CD4-positive, alpha-beta T cell treated with Interleukin-12 subunit alpha and Interleukin-12 subunit beta, for 1 hour (primary cell): ENCODE measurements at regions not wholly inside any gene's neighbourhood (a gene's known extent, or its start where the extent isn't known, plus 50 kb on each side); places are given as distances from the start of the nearest gene placed in this dataset.

Source experiments
- DNase-seq: peaks from one replicate; pipeline ENCODE4 v3.0.0-alpha.2; 2020

DNA sequence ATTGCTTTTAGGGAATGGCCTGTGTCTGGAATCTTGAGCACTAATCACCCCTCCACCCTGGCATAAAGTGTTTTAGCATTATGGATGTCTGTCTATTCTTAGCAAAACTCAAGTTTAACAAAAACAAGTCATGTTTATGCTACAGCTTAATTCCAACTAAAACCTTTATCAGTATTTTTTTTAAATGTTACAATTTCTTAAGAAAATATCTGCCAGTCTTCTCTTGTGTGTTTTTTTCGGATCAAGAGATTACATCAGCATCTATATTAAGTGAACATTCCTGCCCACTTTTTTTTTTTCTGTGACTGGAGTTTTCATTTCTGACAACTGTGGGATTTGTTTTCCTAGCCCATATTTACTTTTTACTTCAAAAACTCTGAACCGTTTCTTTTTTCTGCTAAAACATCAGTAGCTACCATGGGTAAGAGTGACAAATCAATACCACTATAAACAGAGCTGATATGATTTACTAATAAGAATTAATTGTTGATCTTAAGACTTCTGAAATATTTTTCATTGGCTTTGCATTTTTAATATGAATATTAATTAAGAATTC is 94.3 kb downstream of the EDN1 start:
- DNase-seq = no peak

DNA sequence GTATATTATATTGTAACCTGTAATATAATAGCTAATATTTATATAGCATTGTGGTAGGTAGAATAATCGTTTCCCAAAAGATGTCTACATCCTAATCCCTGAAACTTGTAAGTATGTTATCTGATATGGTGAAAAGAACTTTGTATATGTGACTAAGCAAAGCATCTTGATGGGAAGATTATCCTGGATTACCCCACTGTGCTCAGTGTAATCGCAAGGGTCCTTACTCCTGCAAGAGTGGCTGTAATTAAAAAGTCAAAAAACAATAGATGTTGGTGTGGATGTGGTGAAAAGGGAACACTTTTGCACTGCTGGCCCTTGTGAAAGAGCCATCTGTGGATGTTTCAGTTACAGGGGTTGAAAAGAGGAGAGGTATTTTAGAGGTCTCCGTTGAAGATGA is 95.2 kb downstream of the EDN1 start:
- DNase-seq = no peak

DNA sequence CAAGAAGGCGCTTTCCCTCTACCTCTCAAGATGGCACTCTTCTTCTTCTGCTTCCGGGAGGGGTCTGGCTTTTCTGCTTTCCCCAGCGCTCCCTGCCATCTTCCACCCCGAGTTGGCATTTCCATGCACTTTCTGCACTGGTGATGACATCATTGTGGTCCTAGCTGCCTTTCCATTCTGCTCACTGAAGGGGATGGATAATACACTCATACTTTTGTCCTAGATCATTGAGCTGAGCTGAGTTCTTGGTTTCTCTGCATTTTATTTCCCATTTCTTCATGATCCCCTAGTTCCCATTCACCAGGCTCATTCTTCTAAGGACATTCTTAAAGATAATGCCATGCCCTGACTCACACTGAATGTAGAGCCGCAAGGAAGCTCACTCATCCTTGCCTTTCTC is 96.7 kb downstream of the EDN1 start:
- DNase-seq = no peak

DNA sequence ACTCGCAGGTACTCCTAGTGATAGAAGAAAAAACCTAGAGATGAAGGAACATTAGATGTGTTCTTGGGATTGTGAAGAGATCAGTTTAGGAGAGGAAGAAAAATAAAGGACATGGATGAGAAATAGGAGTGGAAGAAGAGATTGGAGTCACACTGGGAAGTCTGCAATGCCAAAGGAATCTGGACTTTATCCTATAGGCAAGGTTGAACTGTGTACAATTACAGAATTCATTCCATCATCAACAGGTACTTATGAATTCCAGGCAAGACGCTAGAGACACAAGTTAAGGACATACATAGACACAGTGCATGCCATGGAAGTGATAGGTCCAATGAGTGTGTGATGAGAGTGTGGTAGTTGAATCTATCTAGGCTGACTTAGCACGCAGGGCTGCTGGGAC is 101.3 kb downstream of the EDN1 start:
- no peak for DNase-seq

DNA sequence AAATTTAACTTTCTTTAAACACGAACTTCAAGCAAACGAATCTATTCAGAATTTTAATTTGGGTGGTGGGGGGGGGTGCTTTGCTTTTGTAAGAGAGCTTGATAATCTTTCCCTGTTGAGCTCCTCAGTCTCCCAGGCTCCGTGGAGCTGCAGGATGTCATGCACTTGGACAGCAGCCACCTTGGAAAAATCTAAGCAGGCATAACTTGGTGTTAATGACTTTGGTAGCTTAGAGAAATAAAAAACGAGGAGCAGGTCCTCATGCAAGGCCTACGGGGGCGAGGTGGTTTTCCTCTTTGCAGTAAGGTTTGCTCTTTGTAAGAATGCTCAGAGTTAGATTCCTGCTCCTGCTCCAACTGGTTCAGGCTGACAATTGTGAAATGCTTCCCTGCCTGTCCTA is 102.3 kb downstream of the EDN1 start:
- DNase-seq = no peak

DNA sequence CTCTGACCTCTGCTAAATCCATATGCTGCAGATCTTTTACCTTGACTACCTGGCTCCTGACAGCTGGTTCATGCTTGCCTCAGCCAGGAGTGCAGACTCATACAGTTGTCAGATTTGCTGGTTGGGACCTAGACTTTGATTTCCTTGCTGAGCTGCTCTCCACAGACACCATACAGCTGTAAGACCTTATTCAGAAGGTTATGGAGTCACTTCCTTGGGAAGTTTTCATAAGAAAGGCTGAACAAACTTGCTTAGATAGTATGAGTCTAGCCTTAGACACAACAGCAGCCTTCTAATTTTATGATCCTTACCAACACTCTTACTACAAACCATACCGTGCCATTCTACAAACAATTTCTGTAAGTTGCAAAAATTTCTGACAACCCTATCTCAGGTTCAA is 102.9 kb downstream of the EDN1 start:
- DNase-seq = no peak

DNA sequence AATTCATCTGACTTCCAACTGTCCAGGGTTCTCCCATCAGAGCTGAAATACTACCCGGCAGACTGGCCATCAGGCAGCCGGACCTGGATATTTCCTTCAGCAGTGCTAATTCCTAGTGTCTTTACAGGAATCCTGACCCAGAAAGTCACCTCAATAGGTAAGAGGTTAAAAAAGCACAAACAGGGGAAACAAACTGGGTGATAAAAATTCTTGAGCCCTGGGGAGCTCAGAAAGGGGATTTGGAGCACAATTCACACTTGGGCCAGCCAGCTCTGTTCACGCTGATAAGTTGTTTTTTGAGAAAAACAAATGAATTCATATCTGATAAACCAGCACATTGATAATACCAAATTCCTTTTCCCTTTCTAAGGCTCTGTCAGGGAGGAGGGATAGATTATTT is 104.0 kb downstream of the EDN1 start:
- DNase-seq = no peak

DNA sequence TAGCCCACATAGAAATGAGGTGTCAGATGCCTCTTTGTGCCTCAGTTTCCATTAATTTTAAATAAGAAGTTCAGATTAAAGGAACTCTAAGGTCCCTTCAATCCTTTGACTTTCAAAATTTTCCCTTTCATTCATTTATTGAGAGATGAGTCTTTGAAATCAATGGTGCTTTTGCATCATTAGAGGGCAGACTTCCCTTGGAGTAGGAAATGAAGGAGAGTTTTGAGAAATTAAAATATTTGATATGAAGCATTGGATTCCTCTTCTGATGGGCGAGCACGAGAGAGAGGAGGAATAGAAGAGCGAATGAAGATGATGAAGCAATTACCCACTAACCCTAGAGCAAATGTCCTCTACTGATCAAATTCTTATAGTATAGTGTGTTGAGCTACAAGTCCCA is 105.7 kb downstream of the EDN1 start:
- no peak for DNase-seq

DNA sequence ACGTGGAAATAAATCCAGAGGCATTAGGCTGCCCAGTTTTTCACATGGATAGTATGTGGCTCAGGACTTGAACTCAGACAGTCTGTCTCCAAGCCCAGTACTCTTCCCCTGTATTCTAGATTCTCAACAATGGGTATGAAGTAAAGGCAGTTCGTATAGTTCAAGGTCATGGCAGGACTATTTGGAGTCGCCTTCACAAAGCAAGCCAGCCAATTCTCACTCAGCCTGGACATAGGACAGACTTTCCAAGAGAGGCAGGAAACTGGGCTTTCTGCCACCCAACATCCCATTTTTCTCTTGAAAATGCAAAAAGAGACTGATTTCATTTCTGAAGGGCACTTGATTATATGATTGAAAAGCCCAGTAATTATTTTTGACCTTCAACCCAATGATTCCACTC is 111.0 kb downstream of the EDN1 start:
- DNase-seq = no peak

DNA sequence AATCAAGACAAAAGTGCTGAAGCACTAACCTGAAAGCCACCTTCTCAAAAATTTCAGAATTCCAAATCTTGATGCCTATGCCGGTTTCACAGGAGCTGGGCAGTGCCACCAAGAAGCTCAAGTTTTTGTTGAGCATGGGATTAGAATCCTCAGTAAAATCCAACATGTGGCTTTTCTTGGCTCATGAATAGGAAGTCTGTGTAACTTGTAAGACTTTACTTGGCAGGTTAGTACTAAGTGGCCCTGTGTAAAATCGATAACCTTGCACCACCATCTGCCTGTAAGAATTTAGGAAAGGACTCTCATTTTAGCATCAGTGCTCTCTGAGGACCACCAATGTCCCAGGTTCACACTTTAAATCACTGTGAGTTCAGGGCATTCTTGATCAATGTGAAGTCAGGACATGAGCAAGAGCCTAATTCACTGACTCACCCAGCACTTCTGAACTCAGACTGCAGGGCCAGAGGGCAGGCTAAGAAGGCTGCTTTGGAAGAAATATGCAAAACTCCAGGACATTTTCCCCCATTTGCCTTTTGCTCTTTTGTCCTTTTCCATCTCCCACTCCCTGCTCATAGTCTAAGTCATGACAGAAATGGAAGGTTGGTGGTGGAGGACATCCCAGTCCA is 113.2 kb downstream of the EDN1 start:
- DNase-seq = no peak

DNA sequence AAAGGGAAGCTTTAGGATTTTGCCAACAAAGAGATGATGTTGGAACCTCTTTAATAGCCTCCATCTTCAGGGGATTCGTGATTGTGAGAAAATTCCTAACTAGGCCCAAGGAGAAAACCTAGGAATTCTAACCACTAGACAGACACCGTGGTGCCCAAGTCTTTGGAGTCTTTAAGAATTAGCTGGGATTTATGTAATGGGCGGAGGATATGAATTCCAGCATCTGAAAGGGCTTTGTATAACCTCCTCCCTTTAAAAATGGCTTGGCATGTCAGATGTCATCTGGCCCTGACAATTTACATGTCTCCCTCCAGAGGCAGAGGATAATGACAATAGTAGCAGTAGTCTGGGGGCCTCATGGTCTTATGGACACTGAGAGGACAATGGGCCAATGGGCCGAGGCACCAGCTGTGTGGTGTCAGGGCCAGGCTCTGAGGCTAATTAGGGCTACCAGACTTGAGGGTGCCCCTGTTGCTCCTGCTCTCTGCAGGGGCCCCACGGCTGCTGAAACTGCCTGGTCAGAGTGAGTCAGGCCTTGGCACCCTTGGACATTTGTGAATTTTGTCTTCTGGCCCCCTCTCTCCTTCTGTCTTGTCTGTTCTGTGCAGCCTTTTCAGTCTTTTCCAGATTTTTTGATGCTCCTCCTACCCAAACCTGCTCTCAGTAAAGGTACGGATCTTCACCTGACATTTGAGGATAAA is 113.9 kb downstream of the EDN1 start:
- no peak for DNase-seq

DNA sequence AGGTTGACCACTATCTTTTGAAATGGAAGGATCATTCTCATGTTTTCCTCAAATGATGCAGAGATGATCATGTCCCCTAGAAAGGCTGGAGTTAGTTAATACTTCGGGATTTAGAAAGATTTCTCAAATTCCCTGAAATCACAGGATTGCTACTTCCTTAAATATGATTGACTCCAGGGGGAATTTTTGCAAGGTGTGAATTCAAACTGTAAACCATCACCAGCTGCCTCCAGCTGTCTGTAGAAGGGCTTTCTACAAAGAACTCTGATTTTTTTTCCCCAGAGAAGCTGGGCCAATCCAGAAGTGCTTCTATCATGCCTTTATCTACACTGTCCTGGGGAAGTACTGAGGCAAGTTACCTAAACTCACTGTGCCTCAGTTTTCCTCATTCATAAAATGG is 114.5 kb downstream of the EDN1 start:
- no peak for DNase-seq

DNA sequence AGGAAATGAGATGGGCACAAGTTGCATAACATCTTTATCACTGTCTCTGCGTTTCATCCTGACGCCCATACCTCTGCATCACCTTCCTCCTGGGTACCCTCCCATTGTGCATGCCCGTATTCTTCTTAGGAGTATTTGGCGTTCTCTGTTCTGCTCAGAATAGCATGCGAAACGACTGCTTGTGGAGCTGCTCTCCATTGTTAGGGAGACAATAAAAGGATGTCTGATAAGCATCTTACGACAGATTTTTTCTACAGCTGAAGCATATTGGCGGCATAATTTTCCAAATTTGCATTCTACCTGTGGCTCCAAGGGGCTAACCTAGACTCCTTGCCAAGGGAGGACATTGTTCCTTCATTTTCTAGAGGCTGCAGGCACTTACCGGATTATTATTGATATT is 118.6 kb downstream of the EDN1 start:
- no peak for DNase-seq

DNA sequence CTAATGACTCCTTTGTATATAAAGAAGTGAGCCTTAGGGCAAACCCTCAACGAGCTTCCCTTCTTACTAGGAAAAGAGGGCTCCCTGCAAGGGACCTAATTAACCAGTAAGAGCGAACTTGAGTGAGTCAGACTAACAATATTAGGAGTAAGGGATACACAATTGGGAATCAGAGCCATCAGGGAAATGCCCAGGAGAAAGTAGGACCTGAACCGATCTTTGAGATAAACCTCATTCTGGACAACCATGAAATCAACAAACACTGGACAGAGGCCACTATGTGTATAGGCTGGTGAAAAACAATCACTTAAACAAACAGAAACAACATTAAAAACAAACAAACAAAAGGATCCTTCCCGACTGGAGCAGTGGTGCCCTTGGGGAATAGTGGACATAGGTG is 120.8 kb downstream of the EDN1 start:
- DNase-seq = no peak

DNA sequence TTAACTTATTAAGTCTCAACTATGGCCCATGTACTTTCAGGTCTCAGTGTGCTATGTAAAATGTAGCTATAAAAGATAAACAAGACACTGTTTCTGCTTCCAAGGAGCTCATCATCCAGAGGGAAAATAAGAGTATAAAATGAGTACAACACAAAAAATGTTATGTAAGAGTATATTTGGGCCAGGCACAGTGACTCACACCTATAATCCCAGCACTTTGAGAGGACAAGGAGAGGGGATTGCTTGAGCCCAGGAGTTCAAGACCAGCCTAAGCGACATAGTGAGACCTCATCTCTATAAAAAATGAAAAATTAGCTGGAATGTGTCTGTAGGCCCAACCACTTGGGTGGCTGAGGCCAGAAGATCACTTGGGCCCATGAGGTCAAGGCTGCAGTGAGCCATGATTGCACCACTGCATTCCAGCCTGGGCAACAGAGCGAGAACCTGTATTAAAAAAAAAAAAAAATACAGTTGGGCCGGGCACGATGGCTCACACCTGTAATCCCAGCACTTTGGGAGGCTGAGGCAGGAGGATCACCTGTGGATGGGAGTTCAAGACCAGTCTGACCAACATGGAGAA is 124.0 kb downstream of the EDN1 start:
- no peak for DNase-seq

DNA sequence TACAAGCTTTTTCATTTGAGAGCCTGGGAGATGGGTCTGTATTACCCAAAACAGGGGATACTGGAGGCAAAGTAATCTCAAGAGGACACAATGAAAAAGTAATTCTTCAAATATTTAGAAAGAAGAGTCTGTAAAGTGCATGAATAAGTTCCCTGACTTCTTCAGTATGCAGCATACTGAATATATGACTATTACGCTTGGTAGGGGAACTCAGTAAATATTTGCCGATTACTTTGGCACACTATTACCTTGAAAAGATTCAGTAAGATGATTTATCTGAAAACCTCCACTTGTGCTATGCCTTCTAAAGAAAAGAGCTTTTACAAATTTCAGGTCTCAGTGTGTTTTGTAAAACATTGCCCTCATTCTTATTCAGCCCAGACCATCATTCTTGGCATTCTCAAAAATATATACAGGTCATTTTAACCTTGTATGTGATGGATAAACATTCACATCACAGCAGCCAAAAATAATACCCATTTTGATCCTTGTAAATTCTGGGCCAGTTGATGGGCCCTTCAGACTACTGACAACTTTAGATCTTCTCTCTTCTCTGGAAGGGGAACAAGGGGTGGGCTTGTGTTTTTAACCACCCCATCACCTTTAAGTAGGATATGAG is 125.9 kb downstream of the EDN1 start:
- no peak for DNase-seq

DNA sequence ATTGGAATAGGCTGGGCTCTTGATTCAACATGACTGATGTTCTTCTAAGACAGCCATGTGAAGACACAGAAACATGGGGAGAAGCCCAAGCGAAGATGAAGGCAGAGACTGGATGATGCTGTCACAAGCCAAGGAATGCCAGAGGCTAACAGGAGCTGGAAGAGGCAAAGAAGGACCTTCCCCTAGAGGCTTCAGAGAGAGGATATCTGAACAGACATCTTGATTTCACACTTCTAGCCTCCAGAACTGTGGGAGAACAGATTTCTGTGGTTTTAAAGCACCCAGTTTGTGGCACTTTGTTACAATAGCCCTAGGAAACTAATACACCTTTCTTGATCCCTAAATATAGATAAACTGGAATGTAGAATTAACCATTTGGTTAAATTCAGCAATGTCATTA is 127.0 kb downstream of the EDN1 start:
- DNase-seq = no peak

DNA sequence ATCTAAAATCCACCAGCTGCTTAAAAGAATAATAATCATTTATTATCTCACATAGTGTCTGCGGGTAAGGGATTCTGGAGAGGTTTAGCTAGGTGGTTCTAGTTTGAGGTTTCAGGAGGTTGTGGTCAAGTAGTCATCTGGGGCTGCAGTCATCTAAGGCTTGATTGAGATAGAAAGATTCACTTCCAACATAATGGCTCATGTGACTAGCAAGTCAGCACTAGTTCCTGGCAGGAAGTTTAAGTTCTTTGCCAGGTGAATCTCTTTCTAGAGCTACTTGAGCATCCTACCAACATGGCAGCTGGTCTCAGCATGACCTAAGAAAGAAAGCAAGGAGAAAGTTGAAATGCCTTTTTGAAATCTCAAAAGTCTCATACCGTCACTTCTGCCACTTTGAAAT is 128.8 kb downstream of the EDN1 start:
- DNase-seq = no peak

DNA sequence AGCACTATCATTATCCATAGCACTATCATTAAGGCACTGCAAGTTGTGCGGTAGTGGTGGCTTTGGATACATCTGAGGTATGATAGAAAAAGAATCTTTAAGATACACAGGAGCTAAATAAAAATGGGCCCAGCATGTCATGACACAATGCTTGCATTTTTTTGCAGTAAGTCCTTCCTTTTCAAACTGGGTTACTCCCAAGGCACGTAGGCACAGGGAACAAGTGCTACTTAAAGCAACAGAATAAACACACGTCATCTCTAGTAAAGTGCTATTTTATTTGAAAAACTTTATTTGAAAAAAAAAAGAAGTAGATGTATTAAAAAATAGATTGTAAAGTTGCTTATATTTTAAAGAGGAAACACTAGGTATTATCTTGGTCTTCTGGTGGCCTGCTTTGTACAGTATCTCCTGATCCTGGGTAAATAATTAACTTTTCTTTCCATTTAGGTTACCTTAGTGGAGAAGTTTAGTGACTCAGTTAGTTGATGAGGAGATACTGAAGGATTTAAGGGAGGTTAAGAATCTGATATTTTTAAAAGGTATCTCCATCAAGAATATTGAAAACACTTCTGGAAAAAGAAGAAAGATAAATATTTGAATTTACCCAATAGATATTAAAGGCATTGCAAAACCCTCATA is 129.6 kb downstream of the EDN1 start:
- DNase-seq = no peak

DNA sequence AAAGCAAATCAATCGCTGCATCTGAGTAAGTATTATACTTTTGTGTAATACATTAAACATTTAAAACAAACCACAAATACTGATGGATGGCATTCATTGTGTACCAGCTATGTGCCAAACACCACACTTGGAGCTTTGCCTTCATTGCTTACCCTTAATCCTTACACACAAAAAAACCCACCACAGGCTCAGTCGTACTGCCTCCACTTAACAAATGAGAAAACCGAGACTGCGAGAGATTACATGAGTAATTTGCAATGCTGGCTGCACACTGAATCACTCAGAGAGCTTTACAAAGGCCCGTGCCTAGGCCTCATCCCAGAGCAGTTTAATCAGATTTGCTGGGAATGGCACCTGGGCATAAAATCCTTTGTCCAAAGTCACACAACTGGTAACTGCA is 130.5 kb downstream of the EDN1 start:
- no peak for DNase-seq

DNA sequence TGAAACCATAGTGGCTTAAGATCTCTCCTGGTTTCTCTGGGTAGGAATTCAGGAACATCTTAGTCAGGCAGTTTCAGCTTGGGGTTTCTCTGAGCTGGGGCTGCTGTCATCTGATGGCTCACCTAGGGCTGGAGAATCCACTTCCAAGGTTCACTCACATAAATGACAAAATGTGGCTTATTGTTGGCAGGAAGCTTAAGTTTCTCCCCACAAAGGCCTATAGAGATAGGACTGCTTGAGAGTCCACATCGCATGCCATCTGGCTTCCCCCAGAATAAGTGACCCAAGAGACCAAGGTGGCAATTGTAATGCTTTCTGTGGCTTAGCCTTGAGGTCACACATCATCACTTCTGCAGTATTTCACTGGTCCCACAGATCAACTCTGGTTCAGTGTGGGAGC is 131.4 kb downstream of the EDN1 start:
- no peak for DNase-seq

DNA sequence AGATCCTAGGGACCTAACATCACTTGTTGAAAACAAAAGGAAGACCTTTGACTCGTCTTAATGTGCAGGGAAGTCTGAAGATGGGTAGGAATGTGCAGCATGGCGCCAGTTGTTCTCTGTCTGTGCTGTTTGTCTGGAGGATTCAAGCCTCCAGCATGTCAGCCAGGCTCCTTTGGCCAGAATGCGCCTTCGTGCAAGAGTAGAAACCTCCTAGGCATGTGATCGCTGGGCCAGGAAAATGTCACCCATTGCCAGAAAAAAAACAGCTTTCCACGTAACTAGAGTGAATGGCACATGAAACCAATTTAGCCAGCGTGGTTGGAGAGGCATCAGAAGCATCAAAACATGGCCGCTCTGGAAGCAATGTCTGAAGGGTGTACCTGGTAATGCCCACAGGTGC is 132.7 kb downstream of the EDN1 start:
- DNase-seq = no peak

DNA sequence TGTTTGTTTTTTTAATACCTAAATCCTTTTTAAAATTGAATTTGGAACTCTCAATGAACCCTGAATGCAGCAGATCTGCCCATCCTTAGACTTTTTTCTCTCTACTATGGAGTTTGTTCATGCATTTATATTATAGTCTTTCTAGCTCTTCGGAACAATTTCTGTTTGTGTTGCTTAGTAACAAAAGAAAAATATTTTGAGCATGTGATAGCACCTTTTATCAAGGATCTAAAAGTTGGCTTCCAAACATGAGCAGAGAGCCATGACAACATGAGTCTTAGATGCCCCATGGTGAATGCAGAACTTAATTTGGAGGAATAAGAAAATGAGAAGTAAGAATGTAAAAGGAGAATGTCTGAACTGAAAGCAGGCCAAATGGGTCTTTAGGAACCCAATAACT is 133.7 kb downstream of the EDN1 start:
- no peak for DNase-seq

DNA sequence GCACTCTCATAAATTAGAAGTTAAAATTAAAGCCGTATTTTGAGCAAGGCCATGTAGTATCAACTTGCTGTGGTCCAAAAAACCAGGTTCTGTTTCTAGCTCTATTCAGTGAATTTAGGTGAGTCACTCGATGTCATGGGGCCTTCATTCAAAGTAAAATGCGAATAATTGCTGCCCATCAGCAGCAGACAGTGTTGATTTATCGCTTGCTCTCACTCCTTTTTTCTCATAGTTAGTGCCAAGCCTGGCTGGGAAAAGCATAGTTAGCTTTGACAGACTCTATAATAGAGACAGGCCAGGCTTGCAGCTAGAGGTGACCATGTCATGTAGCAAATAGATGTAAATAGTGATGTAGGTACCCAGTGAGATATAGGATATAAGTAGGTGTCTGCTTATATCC is 136.0 kb downstream of the EDN1 start:
- DNase-seq = no peak
